Duodenal mucosa (tissue), 2 donors: ENCODE measurements at regions not wholly inside any gene's neighbourhood (a gene's known extent, or its start where the extent isn't known, plus 50 kb on each side); places are given as distances from the start of the nearest gene placed in this dataset.

Experiments used
- H3K27ac ChIP-seq: one replicate; pipeline ENCODE4 v1.7.0; 2013; ENCODE audit warnings: low read depth, low read length
- H3K27me3 ChIP-seq, 2 donors: one replicate each; pipeline ENCODE4 v1.7.0; 2013; ENCODE audit warnings: low read length in 2 of 2, control low read depth in 1 of 2; ENCODE audit not compliant: insufficient read depth in 2 of 2, control insufficient read depth in 1 of 2
- H3K36me3 ChIP-seq, 2 donors: one replicate each; pipeline ENCODE4 v1.7.0; 2013; ENCODE audit warnings: low read length in 2 of 2, control low read depth in 1 of 2; ENCODE audit not compliant: insufficient read depth in 2 of 2, control insufficient read depth in 1 of 2
- H3K4me1 ChIP-seq, 2 donors: one replicate each; pipeline ENCODE4 v1.7.0; 2013; ENCODE audit warnings: low read length in 2 of 2, control low read depth in 1 of 2; ENCODE audit not compliant: insufficient read depth in 2 of 2, control insufficient read depth in 1 of 2
- H3K4me3 ChIP-seq, 2 donors: one replicate each; pipeline ENCODE4 v1.7.0; 2013; ENCODE audit warnings: low read length in 2 of 2, low read depth in 1 of 2
- H3K9ac ChIP-seq, 2 donors: one replicate each; pipeline ENCODE4 v1.7.0; 2013; ENCODE audit warnings: low read length in 2 of 2, low read depth in 1 of 2
- H3K9me3 ChIP-seq, 2 donors: one replicate each; pipeline ENCODE4 v1.7.0; 2013; ENCODE audit warnings: low read length in 2 of 2, control low read depth in 1 of 2; ENCODE audit not compliant: control insufficient read depth in 1 of 2

DNA sequence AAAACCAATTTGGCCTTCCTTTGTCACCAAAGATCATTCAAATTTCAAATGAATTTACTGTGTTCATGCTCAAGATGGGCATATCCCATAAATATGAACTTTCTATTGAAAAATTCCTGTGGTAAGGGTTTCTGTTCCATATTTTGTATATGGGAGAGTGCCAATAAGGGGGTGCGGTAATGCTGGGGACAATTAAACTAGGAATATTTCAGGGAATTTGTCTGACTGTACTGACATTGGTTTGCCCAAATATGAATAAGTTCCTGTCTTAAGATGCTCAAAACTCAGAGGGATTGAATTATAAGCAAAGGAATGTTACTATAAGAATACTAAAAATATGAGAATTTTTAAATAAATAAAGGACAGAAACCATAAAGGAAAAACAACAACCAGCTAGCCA is 553.0 kb upstream of the MARCKS start:
- Histone ChIP-seq H3K4me1 (no peaks in the 10 kb centered on the region), H3K4me3 (no peak overlapping the region), H3K27ac (no peak overlapping the region), H3K27me3 (no peaks in the 10 kb centered on the region), H3K9me3 (no peaks in the 10 kb centered on the region), H3K9ac (no peak overlapping the region), H3K36me3 (no peaks in the 10 kb centered on the region)

DNA sequence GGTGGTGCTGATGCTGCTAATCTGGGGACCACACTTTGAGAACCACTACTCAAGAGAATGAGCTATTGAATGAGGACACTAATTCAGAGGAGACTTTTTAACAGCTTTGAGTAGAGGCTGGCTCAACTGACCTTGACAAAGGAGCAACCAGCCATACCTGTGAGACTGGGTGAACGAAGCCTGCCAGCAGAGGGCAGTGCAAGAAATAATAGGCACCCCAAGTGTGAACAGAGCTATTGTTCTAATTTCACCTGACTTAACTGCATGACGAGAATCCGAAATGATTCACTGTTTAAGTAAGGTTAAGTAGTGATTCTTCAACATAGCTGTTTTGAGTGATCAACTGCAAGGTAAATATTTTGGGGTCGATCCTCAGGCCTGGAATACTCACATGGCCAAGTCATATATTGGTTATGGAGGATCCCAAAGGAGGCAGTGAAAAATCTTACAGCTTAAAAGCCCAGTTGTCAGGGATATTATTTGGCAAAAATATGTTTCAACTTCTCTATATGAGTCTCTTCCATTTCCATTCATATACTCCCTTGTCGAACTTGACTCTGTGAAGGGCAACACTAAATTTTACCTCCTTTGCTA is 550.5 kb upstream of the MARCKS start:
- Histone ChIP-seq H3K36me3 (no peaks in the 10 kb centered on the region), H3K9ac (no peak overlapping the region), H3K4me1 (no peaks in the 10 kb centered on the region), H3K27ac (no peak overlapping the region), H3K4me3 (no peak overlapping the region), H3K27me3 (no peaks in the 10 kb centered on the region), H3K9me3 (no peaks in the 10 kb centered on the region)

DNA sequence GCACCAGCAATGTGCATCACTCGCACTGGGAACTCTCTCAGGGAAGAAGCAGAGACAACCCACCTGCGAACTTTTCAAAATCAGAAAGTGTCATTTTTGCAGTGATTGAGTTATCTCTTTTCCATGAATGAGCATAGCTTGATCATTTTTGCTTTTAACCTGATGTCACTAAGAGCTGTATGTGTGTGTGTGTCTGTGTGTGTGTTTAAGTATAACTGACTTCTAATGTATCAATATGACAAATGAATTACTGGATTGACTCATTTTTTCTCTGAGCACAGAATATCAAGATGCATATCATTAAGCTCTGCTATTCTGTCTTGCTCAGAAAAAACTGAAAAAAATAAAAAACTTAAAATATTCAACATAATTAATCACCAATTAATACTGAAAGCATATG is 548.9 kb upstream of the MARCKS start:
- Histone ChIP-seq H3K4me1 (no peaks in the 10 kb centered on the region), H3K27me3 (no peaks in the 10 kb centered on the region), H3K9ac (no peak overlapping the region), H3K36me3 (no peaks in the 10 kb centered on the region), H3K9me3 (no peaks in the 10 kb centered on the region), H3K4me3 (no peak overlapping the region), H3K27ac (no peak overlapping the region)

DNA sequence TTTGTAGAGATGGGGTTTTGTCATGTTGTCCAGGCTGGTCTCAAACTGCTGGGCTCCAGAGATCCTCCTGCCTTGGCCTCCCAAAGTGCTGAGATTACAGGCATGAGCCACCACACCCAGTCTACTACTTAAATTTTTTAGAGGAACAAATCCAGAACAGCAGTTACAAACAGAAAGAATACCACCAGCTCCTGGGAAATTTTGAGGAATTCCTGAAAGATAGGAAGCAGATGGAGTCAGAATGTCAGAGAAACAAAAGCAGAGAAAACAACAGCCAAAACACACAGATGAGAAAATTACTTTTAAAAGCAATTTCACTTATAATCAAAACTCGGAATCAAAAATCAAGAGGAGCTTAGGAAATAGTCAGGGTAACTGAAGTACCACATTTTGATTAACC is 543.3 kb upstream of the MARCKS start:
- no peak overlapping the region for H3K4me3 ChIP-seq
- no peaks in the 10 kb centered on the region for H3K9me3 ChIP-seq
- no peak overlapping the region for H3K9ac ChIP-seq
- H3K4me1 ChIP-seq = no peaks in the 10 kb centered on the region
- no peaks in the 10 kb centered on the region for H3K27me3 ChIP-seq
- no peak overlapping the region for H3K27ac ChIP-seq
- H3K36me3 ChIP-seq = no peaks in the 10 kb centered on the region

DNA sequence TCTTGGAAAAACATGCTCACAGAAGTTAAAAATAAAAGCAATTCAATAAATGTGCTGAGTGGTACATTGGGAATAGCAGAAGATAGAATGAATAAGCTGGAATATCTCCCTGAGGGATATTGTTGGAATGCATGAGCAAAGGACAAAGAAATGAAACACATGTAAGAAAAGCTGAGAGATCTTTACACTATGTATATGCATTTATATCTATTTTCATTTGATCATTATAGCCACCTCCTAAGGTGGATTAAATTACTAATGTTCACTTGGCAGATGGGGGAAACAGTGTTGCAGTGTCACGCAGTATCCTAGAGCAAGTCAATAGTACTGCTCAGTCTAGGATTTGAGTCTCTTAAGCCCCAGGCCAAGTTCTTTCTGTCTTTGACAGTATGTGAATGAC is 542.0 kb upstream of the MARCKS start:
- no peak overlapping the region for H3K4me3 ChIP-seq
- no peaks in the 10 kb centered on the region for H3K4me1 ChIP-seq
- H3K27ac ChIP-seq = no peak overlapping the region
- no peaks in the 10 kb centered on the region for H3K9me3 ChIP-seq
- no peaks in the 10 kb centered on the region for H3K27me3 ChIP-seq
- H3K9ac ChIP-seq = no peak overlapping the region
- no peaks in the 10 kb centered on the region for H3K36me3 ChIP-seq

DNA sequence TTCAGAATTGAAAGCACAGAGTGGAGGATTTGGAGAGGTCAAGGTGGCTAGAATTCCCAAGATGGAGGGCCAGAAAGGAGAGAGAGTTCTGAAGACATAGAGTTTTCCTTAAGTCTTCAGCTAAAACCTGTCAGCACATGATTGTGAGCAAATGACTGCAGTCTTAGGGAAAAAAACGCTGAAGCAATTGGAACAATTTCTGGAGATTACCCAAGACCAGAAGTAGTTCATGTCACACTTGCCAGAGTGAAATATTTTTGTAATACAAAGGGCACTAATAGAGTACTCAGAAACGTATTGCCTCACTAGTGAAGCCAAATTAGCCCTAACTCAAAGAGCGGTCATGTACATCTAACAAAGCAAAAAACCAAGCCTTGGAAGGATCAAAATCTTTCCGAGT is 541.3 kb upstream of the MARCKS start:
- no peaks in the 10 kb centered on the region for H3K27me3 ChIP-seq
- H3K36me3 ChIP-seq = no peaks in the 10 kb centered on the region
- no peak overlapping the region for H3K27ac ChIP-seq
- H3K9ac ChIP-seq = no peak overlapping the region
- H3K4me1 ChIP-seq = no peaks in the 10 kb centered on the region
- H3K9me3 ChIP-seq = no peaks in the 10 kb centered on the region
- H3K4me3 ChIP-seq = no peak overlapping the region

DNA sequence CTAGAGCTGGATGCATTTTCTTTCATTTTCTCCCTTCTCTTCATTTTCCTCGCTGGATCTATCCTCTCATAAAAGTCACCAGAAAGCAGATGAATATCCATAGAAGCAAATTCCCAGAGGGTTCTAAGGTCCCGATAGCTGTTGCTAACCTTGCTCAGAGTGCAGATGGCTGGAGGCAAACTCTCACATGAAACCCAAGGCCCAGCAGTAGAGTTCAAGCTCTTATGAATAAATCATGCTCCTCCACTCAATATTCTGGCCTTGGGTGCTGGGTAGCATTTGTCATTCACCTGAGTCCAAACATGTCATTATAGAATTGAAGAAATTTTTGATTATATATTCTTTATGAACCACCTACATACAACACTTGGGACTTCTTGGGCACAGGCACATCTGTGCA is 539.7 kb upstream of the MARCKS start:
- Histone ChIP-seq H3K27me3 (no peaks in the 10 kb centered on the region), H3K9me3 (no peaks in the 10 kb centered on the region), H3K4me1 (no peaks in the 10 kb centered on the region), H3K36me3 (no peaks in the 10 kb centered on the region), H3K9ac (no peak overlapping the region), H3K4me3 (no peak overlapping the region), H3K27ac (no peak overlapping the region)

DNA sequence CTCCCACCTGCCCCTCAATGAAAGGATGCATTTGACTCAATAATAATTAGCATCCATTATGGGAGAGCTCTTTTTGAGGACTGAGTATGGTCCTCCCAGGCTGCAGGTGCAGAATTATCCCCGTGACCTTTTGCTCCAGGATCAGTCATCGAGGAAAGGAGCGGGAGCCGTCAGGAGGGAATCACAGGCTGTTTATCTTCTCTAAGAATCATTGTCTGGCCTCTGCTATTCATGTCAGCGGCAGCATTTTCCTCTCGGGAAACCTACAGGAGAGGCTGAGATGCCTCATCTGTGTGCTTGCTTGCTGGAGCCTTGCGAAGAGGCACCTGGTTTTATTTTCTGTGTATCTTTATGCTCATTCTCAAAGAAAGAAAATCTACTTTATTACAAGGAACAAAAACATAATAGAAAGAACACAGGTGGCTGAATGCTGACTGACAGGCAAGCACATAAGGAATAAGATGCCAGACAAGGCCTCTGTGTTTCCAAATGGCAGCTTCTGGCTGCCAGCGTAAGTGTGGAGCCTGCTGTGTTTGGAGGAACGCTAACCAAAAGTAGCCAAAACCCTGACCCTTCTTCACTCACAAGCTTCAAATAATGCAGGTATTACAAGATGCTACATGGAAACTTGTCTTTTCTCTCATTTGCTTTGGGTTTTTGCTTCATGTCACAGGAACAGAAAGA is 539.1 kb upstream of the MARCKS start:
- no peak overlapping the region for H3K27ac ChIP-seq
- H3K4me1 ChIP-seq = no peaks in the 10 kb centered on the region
- no peak overlapping the region for H3K9ac ChIP-seq
- H3K4me3 ChIP-seq = no peak overlapping the region
- no peaks in the 10 kb centered on the region for H3K36me3 ChIP-seq
- no peaks in the 10 kb centered on the region for H3K27me3 ChIP-seq
- H3K9me3 ChIP-seq = no peaks in the 10 kb centered on the region

DNA sequence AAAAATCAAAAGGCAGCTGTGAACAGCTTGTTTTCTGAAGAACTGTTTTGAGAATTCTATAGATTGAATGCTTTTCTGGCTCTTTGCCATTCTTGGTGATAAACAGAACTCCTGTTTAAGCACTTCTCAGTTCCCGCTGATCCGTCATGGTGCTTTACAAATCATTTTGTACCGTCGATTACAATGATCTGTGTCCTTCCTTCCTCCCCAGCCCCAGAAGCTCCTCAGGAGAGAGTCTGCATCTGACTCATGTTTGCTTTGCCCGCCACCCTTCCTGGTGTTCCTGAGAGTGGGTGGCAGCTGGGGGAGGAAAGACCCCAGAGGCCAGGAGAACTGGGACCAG is 538.6 kb upstream of the MARCKS start:
- H3K27me3 ChIP-seq = no peaks in the 10 kb centered on the region
- H3K4me1 ChIP-seq = no peaks in the 10 kb centered on the region
- no peak overlapping the region for H3K4me3 ChIP-seq
- H3K27ac ChIP-seq = no peak overlapping the region
- no peaks in the 10 kb centered on the region for H3K9me3 ChIP-seq
- H3K9ac ChIP-seq = no peak overlapping the region
- no peaks in the 10 kb centered on the region for H3K36me3 ChIP-seq

DNA sequence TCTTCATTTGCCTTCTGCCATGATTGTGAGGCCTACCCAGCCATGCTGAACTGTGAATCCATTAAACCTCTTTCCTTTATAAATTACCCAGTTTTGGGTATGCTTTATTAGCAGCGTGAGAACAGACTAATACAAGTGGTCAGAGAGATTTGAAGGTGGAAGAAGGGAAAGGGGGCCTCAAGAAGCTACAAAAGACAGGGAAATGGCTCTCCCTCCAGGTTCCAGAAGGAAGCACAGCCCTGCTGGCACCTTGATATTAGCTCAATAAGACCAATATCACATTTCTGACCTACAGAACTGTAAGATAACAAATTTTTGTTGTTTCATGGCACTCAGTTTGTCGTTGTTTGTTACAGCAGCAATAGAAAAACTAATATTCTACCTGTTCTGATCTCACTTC is 536.5 kb upstream of the MARCKS start:
- Histone ChIP-seq H3K27ac (no peak overlapping the region), H3K4me1 (no peaks in the 10 kb centered on the region), H3K27me3 (no peaks in the 10 kb centered on the region), H3K9ac (no peak overlapping the region), H3K36me3 (no peaks in the 10 kb centered on the region), H3K9me3 (no peaks in the 10 kb centered on the region), H3K4me3 (no peak overlapping the region)

DNA sequence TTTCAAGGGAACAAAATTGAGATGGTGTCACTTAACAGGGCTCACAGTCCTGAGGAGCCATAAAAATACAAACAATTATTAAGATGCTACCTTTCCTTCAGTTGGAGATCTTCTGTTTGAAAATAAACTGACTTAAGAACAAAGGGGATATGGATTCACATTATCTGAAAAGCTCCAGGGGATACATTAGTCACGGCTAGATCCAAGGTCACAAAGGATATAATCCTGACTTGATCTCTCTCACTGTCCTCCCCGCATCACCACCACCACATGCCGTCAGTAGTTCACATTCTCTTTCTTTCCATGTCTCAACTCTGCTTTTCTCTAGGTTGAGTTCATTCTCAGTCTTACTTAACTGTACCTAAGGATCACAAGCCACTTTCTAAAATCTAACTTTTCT is 530.4 kb upstream of the MARCKS start:
- no peak overlapping the region for H3K27ac ChIP-seq
- H3K4me3 ChIP-seq = no peak overlapping the region
- H3K4me1 ChIP-seq = no peaks in the 10 kb centered on the region
- no peaks in the 10 kb centered on the region for H3K9me3 ChIP-seq
- no peaks in the 10 kb centered on the region for H3K27me3 ChIP-seq
- no peak overlapping the region for H3K9ac ChIP-seq
- no peaks in the 10 kb centered on the region for H3K36me3 ChIP-seq
